ENCODE measurements at regions not wholly inside any gene's neighbourhood (a gene's known extent, or its start where the extent isn't known, plus 50 kb on each side); places are given as distances from the start of the nearest gene placed in this dataset.

DNA sequence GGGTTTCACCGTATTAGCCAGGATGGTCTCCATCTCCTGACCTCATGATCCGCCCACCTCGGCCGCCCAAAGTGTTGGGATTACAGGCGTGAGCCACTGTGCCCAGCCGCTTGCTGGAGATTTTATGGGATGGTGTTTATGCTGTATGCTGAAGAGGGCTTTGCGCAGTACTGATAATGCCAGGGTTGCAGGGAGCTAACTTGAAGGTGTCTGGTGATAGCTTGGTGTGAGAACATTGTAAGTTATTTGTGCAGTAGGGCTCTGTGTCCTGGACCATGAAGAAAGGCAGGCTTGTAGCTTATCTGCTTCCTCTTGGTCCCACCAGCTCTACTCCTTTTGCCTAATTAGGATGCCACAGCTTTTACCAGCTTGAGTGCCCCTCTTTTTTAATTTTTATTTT lies 157.0 kb upstream of the DTNBP1 start:
- no peak overlapping the region for H3K4me3 ChIP-seq (ENCODE audit: low read length)
- H3F3A ChIP-seq (ENCODE audit: control insufficient read depth, insufficient read depth) = no peaks in the 10 kb centered on the region
- no peaks in the 10 kb centered on the region for H3K4me1 ChIP-seq (ENCODE audit: control insufficient read depth, low read length)
- H3K4me2 ChIP-seq (ENCODE audit: low read length) = no peak overlapping the region
- H3K9me3 ChIP-seq (ENCODE audit: control insufficient read depth, insufficient read depth, low read length) = no peaks in the 10 kb centered on the region
- H4K20me1 ChIP-seq (ENCODE audit: control insufficient read depth, insufficient read depth, low read depth, low read length) = no peaks in the 10 kb centered on the region
- no peak for TF ChIP-seq EZH2phosphoT487 (IDR thresholded peaks at IDR 0.05; ENCODE audit: borderline replicate concordance, low read length)
- H3K36me3 ChIP-seq (ENCODE audit: control insufficient read depth, low read length) = no peaks in the 10 kb centered on the region
- H3K27ac ChIP-seq (ENCODE audit: low read depth, low read length) = no peak overlapping the region
- H3K27me3 ChIP-seq (ENCODE audit: control insufficient read depth, low read length) = peaks cover 33% of the 10 kb centered on the region
- H3K9me2 ChIP-seq (replicated peaks; ENCODE audit: control insufficient read depth, low read length) = no peaks in the 10 kb centered on the region
- no peaks in the 10 kb centered on the region for H3K79me2 ChIP-seq (ENCODE audit: control insufficient read depth, low read length)

DNA sequence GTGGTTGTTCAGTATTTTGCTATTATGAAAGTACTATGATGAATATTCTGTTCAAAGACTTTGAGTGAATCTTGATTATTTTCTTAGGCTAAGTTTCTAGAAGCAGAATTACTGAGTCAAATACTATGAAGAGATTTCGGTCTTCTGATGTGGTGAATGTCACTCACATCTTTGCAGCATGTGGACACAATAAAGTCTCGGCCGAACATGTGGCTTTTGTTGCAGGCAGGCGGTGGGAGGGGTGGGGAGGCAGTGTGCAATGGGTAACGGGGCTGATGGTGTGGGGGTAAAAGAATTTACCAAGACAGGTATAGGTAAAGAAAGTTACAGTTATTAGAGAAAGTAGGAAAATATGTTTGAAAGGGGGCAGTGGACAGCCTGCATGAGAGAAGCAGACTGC lies 156.4 kb upstream of the DTNBP1 start:
- TF ChIP-seq, protein P1, sequence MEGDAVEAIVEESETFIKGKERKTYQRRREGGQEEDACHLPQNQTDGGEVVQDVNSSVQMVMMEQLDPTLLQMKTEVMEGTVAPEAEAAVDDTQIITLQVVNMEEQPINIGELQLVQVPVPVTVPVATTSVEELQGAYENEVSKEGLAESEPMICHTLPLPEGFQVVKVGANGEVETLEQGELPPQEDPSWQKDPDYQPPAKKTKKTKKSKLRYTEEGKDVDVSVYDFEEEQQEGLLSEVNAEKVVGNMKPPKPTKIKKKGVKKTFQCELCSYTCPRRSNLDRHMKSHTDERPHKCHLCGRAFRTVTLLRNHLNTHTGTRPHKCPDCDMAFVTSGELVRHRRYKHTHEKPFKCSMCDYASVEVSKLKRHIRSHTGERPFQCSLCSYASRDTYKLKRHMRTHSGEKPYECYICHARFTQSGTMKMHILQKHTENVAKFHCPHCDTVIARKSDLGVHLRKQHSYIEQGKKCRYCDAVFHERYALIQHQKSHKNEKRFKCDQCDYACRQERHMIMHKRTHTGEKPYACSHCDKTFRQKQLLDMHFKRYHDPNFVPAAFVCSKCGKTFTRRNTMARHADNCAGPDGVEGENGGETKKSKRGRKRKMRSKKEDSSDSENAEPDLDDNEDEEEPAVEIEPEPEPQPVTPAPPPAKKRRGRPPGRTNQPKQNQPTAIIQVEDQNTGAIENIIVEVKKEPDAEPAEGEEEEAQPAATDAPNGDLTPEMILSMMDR (IDR thresholded peaks at IDR 0.05; ENCODE audit: low read depth, low read length, poor library complexity, severe bottlenecking) = no peak
- TF ChIP-seq EZH2phosphoT487 (IDR thresholded peaks at IDR 0.05; ENCODE audit: borderline replicate concordance, low read length) = no peak
- Histone ChIP-seq H3K27me3 (ENCODE audit: control insufficient read depth, low read length) (peaks cover 33% of the 10 kb centered on the region), H3K79me2 (ENCODE audit: control insufficient read depth, low read length) (no peaks in the 10 kb centered on the region), H3K4me2 (ENCODE audit: low read length) (no peak overlapping the region), H3K9me3 (ENCODE audit: control insufficient read depth, insufficient read depth, low read length) (no peaks in the 10 kb centered on the region), H3K27ac (ENCODE audit: low read depth, low read length) (no peak overlapping the region), H3K4me3 (ENCODE audit: low read length) (no peak overlapping the region), H4K20me1 (ENCODE audit: control insufficient read depth, insufficient read depth, low read depth, low read length) (no peaks in the 10 kb centered on the region), H3F3A (ENCODE audit: control insufficient read depth, insufficient read depth) (no peaks in the 10 kb centered on the region), H3K36me3 (ENCODE audit: control insufficient read depth, low read length) (no peaks in the 10 kb centered on the region), H3K4me1 (ENCODE audit: control insufficient read depth, low read length) (0 out of 2 replicates have a peak, but pooled peaks cover 4% of the 10 kb centered on the region), H3K9me2 (replicated peaks; ENCODE audit: control insufficient read depth, low read length) (no peaks in the 10 kb centered on the region)

DNA sequence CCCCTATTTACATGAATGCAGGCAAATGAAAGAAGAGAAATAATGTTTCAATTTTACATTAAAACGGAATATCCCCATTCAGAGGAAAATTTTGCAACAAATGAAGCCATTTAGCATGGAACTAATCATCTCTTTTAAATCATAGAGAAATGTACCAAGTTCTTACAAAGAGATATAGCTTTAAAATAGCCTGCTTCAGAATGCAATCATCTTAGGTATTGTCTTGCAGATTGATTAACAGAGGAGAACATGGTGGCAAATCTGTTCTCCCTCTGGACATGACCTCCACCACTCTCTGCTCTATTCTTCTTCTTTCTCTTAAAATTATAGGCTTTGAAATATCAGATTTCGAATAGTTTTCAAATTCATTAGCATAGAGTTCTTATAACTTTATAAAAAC lies 155.7 kb upstream of the DTNBP1 start:
- Histone ChIP-seq H3K4me1 (ENCODE audit: control insufficient read depth, low read length) (peaks cover 7% of the 10 kb centered on the region; the same call in 1 of the 2 replicates), H3K9me3 (ENCODE audit: control insufficient read depth, insufficient read depth, low read length) (no peaks in the 10 kb centered on the region), H3K36me3 (ENCODE audit: control insufficient read depth, low read length) (no peaks in the 10 kb centered on the region), H3K27ac (ENCODE audit: low read depth, low read length) (no peak overlapping the region), H3K9me2 (replicated peaks; ENCODE audit: control insufficient read depth, low read length) (no peaks in the 10 kb centered on the region), H3K4me2 (ENCODE audit: low read length) (no peak overlapping the region), H3K79me2 (ENCODE audit: control insufficient read depth, low read length) (no peaks in the 10 kb centered on the region), H3K4me3 (ENCODE audit: low read length) (no peak overlapping the region), H3F3A (ENCODE audit: control insufficient read depth, insufficient read depth) (no peaks in the 10 kb centered on the region), H4K20me1 (ENCODE audit: control insufficient read depth, insufficient read depth, low read depth, low read length) (no peaks in the 10 kb centered on the region), H3K27me3 (ENCODE audit: control insufficient read depth, low read length) (peaks cover 32% of the 10 kb centered on the region)
- TF ChIP-seq, protein P1 (IDR thresholded peaks at IDR 0.05; ENCODE audit: low read depth, low read length, poor library complexity, severe bottlenecking) = no peak
- no peak for TF ChIP-seq EZH2phosphoT487 (IDR thresholded peaks at IDR 0.05; ENCODE audit: borderline replicate concordance, low read length)

DNA sequence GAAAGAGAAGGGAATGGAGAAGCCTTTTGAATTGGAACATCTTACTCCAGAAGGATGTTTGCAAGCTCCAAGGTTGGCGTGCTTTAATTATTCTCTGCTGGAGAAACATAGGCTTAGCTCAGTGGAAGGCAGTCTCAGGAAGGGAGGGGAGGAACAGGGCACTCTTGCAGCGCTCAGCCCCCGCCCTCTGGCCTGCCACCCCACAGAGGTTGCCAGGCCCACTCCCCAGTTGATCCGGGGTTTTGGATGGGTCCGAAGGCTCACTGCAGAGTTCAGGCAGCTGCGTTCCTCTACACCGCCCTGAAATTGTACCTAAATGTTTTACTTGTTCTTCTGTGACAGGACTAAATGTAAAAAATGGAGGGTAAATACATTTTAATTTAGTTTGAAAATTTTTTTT lies 155.2 kb upstream of the DTNBP1 start:
- H3K4me1 ChIP-seq (ENCODE audit: control insufficient read depth, low read length) = peaks cover 7% of the 10 kb centered on the region; the same call in 1 of the 2 replicates
- no peaks in the 10 kb centered on the region for H4K20me1 ChIP-seq (ENCODE audit: control insufficient read depth, insufficient read depth, low read depth, low read length)
- no peak overlapping the region for H3K27ac ChIP-seq (ENCODE audit: low read depth, low read length)
- H3K9me2 ChIP-seq (replicated peaks; ENCODE audit: control insufficient read depth, low read length) = no peaks in the 10 kb centered on the region
- H3F3A ChIP-seq (ENCODE audit: control insufficient read depth, insufficient read depth) = no peaks in the 10 kb centered on the region
- H3K4me2 ChIP-seq (ENCODE audit: low read length) = no peak overlapping the region
- no peak for TF ChIP-seq EZH2phosphoT487 (IDR thresholded peaks at IDR 0.05; ENCODE audit: borderline replicate concordance, low read length)
- TF ChIP-seq, protein P1 (IDR thresholded peaks at IDR 0.05; ENCODE audit: low read depth, low read length, poor library complexity, severe bottlenecking) = no peak
- no peak overlapping the region for H3K4me3 ChIP-seq (ENCODE audit: low read length)
- peaks cover 30% of the 10 kb centered on the region for H3K27me3 ChIP-seq (ENCODE audit: control insufficient read depth, low read length)
- no peaks in the 10 kb centered on the region for H3K36me3 ChIP-seq (ENCODE audit: control insufficient read depth, low read length)
- no peaks in the 10 kb centered on the region for H3K79me2 ChIP-seq (ENCODE audit: control insufficient read depth, low read length)
- no peaks in the 10 kb centered on the region for H3K9me3 ChIP-seq (ENCODE audit: control insufficient read depth, insufficient read depth, low read length)

Data from DOHH2 (cell line).